IPS-20b (cell line): ENCODE measurements at regions not wholly inside any gene's neighbourhood (a gene's known extent, or its start where the extent isn't known, plus 50 kb on each side); places are given as distances from the start of the nearest gene placed in this dataset.

Experiments used
- H3K27ac ChIP-seq: one replicate; pipeline ENCODE4 v1.5.1; 2013; ENCODE audit warnings: low read length
- H3K27me3 ChIP-seq: 2 replicates; pipeline ENCODE4 v1.6.1; 2013; ENCODE audit warnings: mild to moderate bottlenecking, low read length, inconsistent platforms; ENCODE audit not compliant: insufficient read depth
- H3K36me3 ChIP-seq: 2 replicates; pipeline ENCODE4 v1.6.1; 2013; ENCODE audit warnings: low read depth, mild to moderate bottlenecking, inconsistent platforms, low read length, moderate library complexity; ENCODE audit not compliant: insufficient read depth
- H3K4me1 ChIP-seq: 2 replicates; pipeline ENCODE4 v1.6.1; 2013; ENCODE audit warnings: mild to moderate bottlenecking, control low read depth, inconsistent platforms, low read length, moderate library complexity; ENCODE audit not compliant: insufficient read depth
- H3K4me3 ChIP-seq: 2 replicates; pipeline ENCODE4 v1.5.1; 2013; ENCODE audit warnings: mild to moderate bottlenecking, low read length, inconsistent platforms
- H3K9ac ChIP-seq: 2 replicates; pipeline ENCODE4 v1.6.1; 2013; ENCODE audit warnings: low read depth, mild to moderate bottlenecking, inconsistent platforms, low read length, moderate library complexity
- H3K9me3 ChIP-seq: 2 replicates; pipeline ENCODE4 v1.6.1; 2013; ENCODE audit warnings: mild to moderate bottlenecking, low read depth, low read length, inconsistent platforms; ENCODE audit not compliant: insufficient read depth

- no peak overlapping the region for H3K4me3 ChIP-seq
- H3K27me3 ChIP-seq: no peaks in the 10 kb centered on the region
- no peak overlapping the region for H3K27ac ChIP-seq
- no peaks in the 10 kb centered on the region for H3K4me1 ChIP-seq
- peaks cover 96% of the 10 kb centered on the region for H3K9me3 ChIP-seq
- no peak overlapping the region for H3K9ac ChIP-seq
- H3K36me3 ChIP-seq: no peaks in the 10 kb centered on the region
These were observed 2275.5 kb downstream of the TP53TG3F start for GRCh38 chr16:35734728-35735402.

GRCh38 chr16:35735403-35736251 is 2276.2 kb downstream of the TP53TG3F start:
- H3K27ac ChIP-seq: no peak overlapping the region
- H3K4me1 ChIP-seq: no peaks in the 10 kb centered on the region
- peaks cover 96% of the 10 kb centered on the region for H3K9me3 ChIP-seq
- H3K36me3 ChIP-seq: no peaks in the 10 kb centered on the region
- H3K4me3 ChIP-seq: no peak overlapping the region
- H3K27me3 ChIP-seq: no peaks in the 10 kb centered on the region
- no peak overlapping the region for H3K9ac ChIP-seq

- H3K9ac ChIP-seq: no peak overlapping the region
- no peak overlapping the region for H3K27ac ChIP-seq
- no peak overlapping the region for H3K4me3 ChIP-seq
- no peaks in the 10 kb centered on the region for H3K27me3 ChIP-seq
- H3K4me1 ChIP-seq: no peaks in the 10 kb centered on the region
- no peaks in the 10 kb centered on the region for H3K36me3 ChIP-seq
- H3K9me3 ChIP-seq: peaks cover 96% of the 10 kb centered on the region
These were observed 2277.1 kb downstream of the TP53TG3F start for GRCh38 chr16:35736546-35736945.

DNA sequence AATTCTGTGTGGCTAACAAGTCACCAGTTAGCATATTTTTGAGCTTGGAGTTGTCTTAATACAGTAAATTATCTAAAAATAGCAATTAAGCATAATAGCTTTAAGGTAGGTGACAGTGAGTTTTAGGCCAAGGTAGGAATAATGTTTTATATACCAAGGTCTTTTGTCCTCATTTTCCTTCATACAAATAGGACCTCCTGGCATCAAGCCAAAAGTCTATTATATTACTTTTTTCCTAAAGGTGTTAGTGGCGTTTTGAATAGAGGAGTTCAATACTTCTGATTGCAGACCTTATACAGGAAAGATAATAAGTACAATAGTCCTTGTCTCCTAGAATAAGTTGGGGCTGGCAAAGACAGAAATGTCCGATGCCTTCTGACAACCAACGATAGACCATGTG is 2277.7 kb downstream of the TP53TG3F start:
- Histone ChIP-seq H3K4me1 (no peaks in the 10 kb centered on the region), H3K9me3 (peaks cover 96% of the 10 kb centered on the region), H3K27ac (no peak overlapping the region), H3K4me3 (no peak overlapping the region), H3K9ac (no peak overlapping the region), H3K36me3 (no peaks in the 10 kb centered on the region), H3K27me3 (no peaks in the 10 kb centered on the region)

GRCh38 chr16:35741546-35741945 is 2282.1 kb downstream of the TP53TG3F start:
- H3K9me3 ChIP-seq: peaks cover 93% of the 10 kb centered on the region

GRCh38 chr16:35743101-35743692 is 2283.8 kb downstream of the TP53TG3F start:
- Histone ChIP-seq H3K4me3 (no peak overlapping the region), H3K27me3 (no peaks in the 10 kb centered on the region), H3K27ac (no peak overlapping the region), H3K4me1 (no peaks in the 10 kb centered on the region), H3K9me3 (peaks cover 93% of the 10 kb centered on the region), H3K9ac (no peak overlapping the region), H3K36me3 (no peaks in the 10 kb centered on the region)

More at GRCh38 chr16:35741546-35741945, 2282.1 kb downstream of the TP53TG3F start:
- no peak overlapping the region for H3K4me3 ChIP-seq
- no peaks in the 10 kb centered on the region for H3K27me3 ChIP-seq
- no peaks in the 10 kb centered on the region for H3K4me1 ChIP-seq
- no peaks in the 10 kb centered on the region for H3K36me3 ChIP-seq
- no peak overlapping the region for H3K9ac ChIP-seq
- no peak overlapping the region for H3K27ac ChIP-seq

DNA sequence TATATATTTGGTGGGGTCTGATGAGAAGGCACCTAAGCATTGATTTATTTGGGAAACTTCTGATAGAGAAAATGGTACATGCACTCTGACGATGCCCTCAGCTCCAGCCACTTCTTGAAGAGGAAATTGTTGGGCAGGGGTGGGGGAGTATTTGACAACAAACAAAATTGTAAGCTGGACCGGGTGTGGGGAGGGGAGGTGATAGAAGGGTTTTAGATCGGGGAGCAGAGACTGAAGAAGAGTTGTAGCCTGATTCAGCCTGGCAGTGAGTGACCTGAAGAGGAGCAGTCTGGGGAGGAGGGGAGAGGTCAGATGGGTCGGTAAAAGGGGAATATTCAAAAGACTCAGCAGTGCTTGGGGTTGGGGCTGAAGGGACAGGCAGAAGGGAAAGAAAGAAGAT is 2284.7 kb downstream of the TP53TG3F start:
- no peak overlapping the region for H3K9ac ChIP-seq
- no peaks in the 10 kb centered on the region for H3K36me3 ChIP-seq
- H3K4me1 ChIP-seq: no peaks in the 10 kb centered on the region
- H3K4me3 ChIP-seq: no peak overlapping the region
- H3K9me3 ChIP-seq: peaks cover 84% of the 10 kb centered on the region
- no peaks in the 10 kb centered on the region for H3K27me3 ChIP-seq
- no peak overlapping the region for H3K27ac ChIP-seq

DNA sequence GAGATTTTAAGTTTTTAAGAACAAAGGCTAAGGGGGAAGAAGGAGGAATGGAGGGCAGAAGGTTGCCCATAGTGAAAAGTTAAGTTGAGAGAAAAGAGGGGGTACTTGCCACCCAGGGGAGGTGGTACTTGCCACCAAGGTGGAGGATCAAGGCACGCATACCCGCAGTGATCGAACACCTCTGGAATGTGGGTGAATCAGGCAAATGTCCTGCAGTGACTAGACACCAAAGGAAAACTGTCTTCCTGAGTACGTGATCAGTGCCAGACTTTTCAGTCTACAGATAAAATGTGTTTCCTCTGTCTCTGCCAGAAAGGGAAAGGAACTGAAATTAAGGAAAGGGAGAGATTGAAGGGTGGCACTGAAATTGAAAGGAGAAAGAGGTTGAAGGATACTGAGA is 2285.3 kb downstream of the TP53TG3F start:
- no peaks in the 10 kb centered on the region for H3K36me3 ChIP-seq
- no peak overlapping the region for H3K9ac ChIP-seq
- H3K27ac ChIP-seq: no peak overlapping the region
- H3K4me3 ChIP-seq: no peak overlapping the region
- peaks cover 84% of the 10 kb centered on the region for H3K9me3 ChIP-seq
- no peaks in the 10 kb centered on the region for H3K27me3 ChIP-seq
- H3K4me1 ChIP-seq: no peaks in the 10 kb centered on the region

- H3K9me3 ChIP-seq: peaks cover 84% of the 10 kb centered on the region
- H3K27ac ChIP-seq: no peak overlapping the region
- H3K27me3 ChIP-seq: no peaks in the 10 kb centered on the region
These were observed 2285.8 kb downstream of the TP53TG3F start for GRCh38 chr16:35745191-35745590.

DNA sequence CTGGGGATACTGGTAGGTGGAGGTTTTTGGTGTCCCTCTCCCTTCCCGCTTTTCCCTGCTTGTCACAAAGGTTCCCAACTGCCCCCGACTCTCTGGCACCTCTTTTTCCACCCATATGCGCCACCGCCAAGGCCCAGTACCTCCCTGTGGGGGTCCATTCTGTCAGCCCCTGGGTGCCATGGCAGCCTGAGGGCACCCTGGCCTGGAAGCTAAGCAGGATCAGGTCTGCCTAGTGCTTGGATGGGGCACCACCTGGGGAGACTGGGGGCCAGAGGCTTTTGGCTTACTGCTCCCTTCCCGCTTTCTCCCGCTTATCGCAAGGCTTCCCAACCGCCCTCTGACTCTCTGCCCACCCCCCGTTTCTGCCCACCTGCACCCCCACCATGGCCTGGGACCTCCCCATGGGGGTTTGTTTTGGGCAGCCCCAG is 2286.4 kb downstream of the TP53TG3F start:
- Histone ChIP-seq H3K9ac (no peak overlapping the region), H3K4me1 (no peaks in the 10 kb centered on the region), H3K9me3 (peaks cover 84% of the 10 kb centered on the region), H3K27me3 (no peaks in the 10 kb centered on the region), H3K36me3 (no peaks in the 10 kb centered on the region), H3K27ac (no peak overlapping the region), H3K4me3 (no peak overlapping the region)

More at GRCh38 chr16:35745191-35745590, 2285.8 kb downstream of the TP53TG3F start:
- Histone ChIP-seq H3K4me3 (no peak overlapping the region), H3K4me1 (no peaks in the 10 kb centered on the region), H3K36me3 (no peaks in the 10 kb centered on the region), H3K9ac (no peak overlapping the region)

GRCh38 chr16:35746281-35746962 is 2287.0 kb downstream of the TP53TG3F start:
- Histone ChIP-seq H3K9me3 (peaks cover 84% of the 10 kb centered on the region), H3K27me3 (no peaks in the 10 kb centered on the region), H3K4me3 (no peak overlapping the region), H3K4me1 (no peaks in the 10 kb centered on the region), H3K27ac (no peak overlapping the region), H3K9ac (no peak overlapping the region), H3K36me3 (no peaks in the 10 kb centered on the region)
